Liver (tissue), 8 donors: ENCODE measurements at regions not wholly inside any gene's neighbourhood (a gene's known extent, or its start where the extent isn't known, plus 50 kb on each side); places are given as distances from the start of the nearest gene placed in this dataset.
"Not testable (repeated sequence)": the region's sequence is repeated elsewhere in the genome, so short reads cannot be mapped to it uniquely, and the experiment has no call there.

ENCODE experiments used
- DNase-seq: peaks from one replicate; pipeline ENCODE4 v3.0.0-alpha.2; 2017; ENCODE audit warnings: low spot score
- H3K27ac ChIP-seq, 2 donors: one replicate each; pipeline ENCODE4 v1.7.0; 2013; ENCODE audit warnings: inconsistent platforms in 2 of 2, low read length in 2 of 2, control low read depth in 1 of 2, low read depth in 1 of 2, mild to moderate bottlenecking in 1 of 2
- H3K27me3 ChIP-seq, 4 donors: one replicate each; pipeline versions ENCODE4 v1.6.1 to v1.7.0; 2013; ENCODE audit warnings: low read length in 3 of 4, inconsistent platforms in 1 of 4, mild to moderate bottlenecking in 1 of 4, moderate library complexity in 1 of 4; ENCODE audit not compliant: control insufficient read depth in 4 of 4, insufficient read depth in 4 of 4
- H3K36me3 ChIP-seq, 4 donors: one replicate each; pipeline versions ENCODE4 v1.6.1 to v1.7.0; 2013; ENCODE audit warnings: low read length in 3 of 4, mild to moderate bottlenecking in 3 of 4, low read depth in 1 of 4, moderate library complexity in 1 of 4; ENCODE audit not compliant: control insufficient read depth in 4 of 4, insufficient read depth in 3 of 4
- H3K4me1 ChIP-seq, 4 donors: one replicate each; pipeline versions ENCODE4 v1.6.1 to v1.7.0; 2013; ENCODE audit warnings: low read length in 3 of 4, mild to moderate bottlenecking in 3 of 4, moderate library complexity in 1 of 4; ENCODE audit not compliant: control insufficient read depth in 4 of 4, insufficient read depth in 4 of 4
- H3K4me3 ChIP-seq, 3 donors: one replicate each; pipeline versions ENCODE4 v1.6.1 to v1.7.0; 2013; ENCODE audit warnings: low read length in 3 of 3, control low read depth in 1 of 3, low read depth in 1 of 3, mild to moderate bottlenecking in 1 of 3
- H3K9ac ChIP-seq, 2 donors: one replicate each; pipeline ENCODE4 v1.7.0; 2013; ENCODE audit warnings: low read length in 2 of 2, mild to moderate bottlenecking in 2 of 2, moderate library complexity in 2 of 2, control low read depth in 1 of 2, low read depth in 1 of 2
- H3K9me3 ChIP-seq, 4 donors: one replicate each; pipeline versions ENCODE4 v1.6.1 to v1.7.0; 2013; ENCODE audit warnings: low read length in 3 of 4; ENCODE audit not compliant: control insufficient read depth in 4 of 4
- FOXA1 ChIP-seq: IDR thresholded peaks from 2 replicates; pipeline ENCODE4 v1.6.1; 2016; ENCODE audit warnings: antibody characterized with exemption
- FOXA2 ChIP-seq: IDR thresholded peaks from 2 replicates; pipeline ENCODE4 v1.6.1; 2016; ENCODE audit warnings: antibody characterized with exemption
- GABPA ChIP-seq, 2 donors: IDR thresholded peaks in 1 of 2; conservative IDR thresholded peaks in 1 of 2; 2 replicates each; pipeline ENCODE4 v1.6.1; 2016; ENCODE audit warnings: antibody characterized with exemption in 2 of 2, mild to moderate bottlenecking in 1 of 2, moderate library complexity in 1 of 2
- HNF4G ChIP-seq: IDR thresholded peaks from 2 replicates; pipeline ENCODE4 v1.6.1; 2016; ENCODE audit warnings: antibody characterized with exemption
- RAD21 ChIP-seq, 2 donors: IDR thresholded peaks; 2 replicates each; pipeline ENCODE4 v1.6.1; 2016; ENCODE audit warnings: antibody characterized with exemption in 2 of 2, mild to moderate bottlenecking in 2 of 2
- RXRA ChIP-seq, 2 donors: IDR thresholded peaks; 2 replicates each; pipeline ENCODE4 v1.6.1; 2017 to 2018; ENCODE audit warnings: antibody characterized with exemption in 2 of 2, mild to moderate bottlenecking in 1 of 2
- SP1 ChIP-seq: IDR thresholded peaks from 2 replicates; pipeline ENCODE4 v1.6.1; 2018; ENCODE audit warnings: antibody characterized with exemption, mild to moderate bottlenecking
- YY1 ChIP-seq: IDR thresholded peaks from 2 replicates; pipeline ENCODE4 v1.6.1; 2016; ENCODE audit warnings: antibody characterized with exemption, mild to moderate bottlenecking
- WGBS: extraction: QIAGEN DNeasy Blood & Tissue Kit; methylation state at CpG from one replicate; pipeline ENCODE4 v1.1.7; 2013; 5-methylcytosine and 5-hydroxymethylcytosine counted together
- TF ChIP-seq, protein P1 (sequence below): IDR thresholded peaks from 2 replicates; pipeline ENCODE4 v1.6.1; 2016; ENCODE audit warnings: antibody characterized with exemption
- TF ChIP-seq, protein P2 (sequence below): IDR thresholded peaks from 2 replicates; pipeline ENCODE4 v1.6.1; 2016; ENCODE audit warnings: antibody characterized with exemption, mild to moderate bottlenecking
- TF ChIP-seq, protein P3 (sequence below): fragments of 150-350 bp; IDR thresholded peaks from 2 replicates; pipeline ENCODE4 v1.5.1; 2017; ENCODE audit warnings: improper control_type of control experiment, low read depth, low read length; ENCODE audit not compliant: missing input control
- TF ChIP-seq, protein P4 (sequence below): IDR thresholded peaks from 2 replicates; pipeline ENCODE4 v1.6.1; 2016; ENCODE audit warnings: antibody characterized with exemption
- donor health status: healthy.
- donor health status: healthy.
- donor health status: healthy.
- donor health status: healthy.
- donor health status: healthy.

DNA sequence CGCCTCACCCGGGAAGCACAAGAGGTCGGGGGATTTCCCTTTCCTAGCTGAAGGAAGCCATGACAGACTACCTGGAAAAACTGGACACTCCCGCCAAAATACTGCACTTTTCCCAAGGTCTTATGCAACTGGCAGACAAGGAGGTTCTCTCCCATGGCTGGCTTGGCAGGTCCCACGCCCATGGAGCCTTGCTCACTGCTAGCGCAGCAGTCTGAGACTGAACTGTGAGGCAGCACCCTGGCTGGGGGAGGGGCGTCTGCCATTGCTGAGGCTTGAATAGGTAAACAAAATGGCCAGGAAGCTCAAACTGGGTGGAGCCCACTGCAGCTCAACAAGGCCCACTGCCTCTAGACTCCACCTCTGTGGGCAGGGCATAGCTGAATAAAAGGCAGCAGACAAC, 92.1 kb downstream of the C4BPA start:
- not testable (repeated sequence) for H3K27me3 ChIP-seq, DNase-seq, H3K4me3 ChIP-seq, H3K9me3 ChIP-seq, H3K27ac ChIP-seq, H3K9ac ChIP-seq, H3K4me1 ChIP-seq, H3K36me3 ChIP-seq
- 92% methylated on average over 7 of the region's 7 CpGs for WGBS

DNA sequence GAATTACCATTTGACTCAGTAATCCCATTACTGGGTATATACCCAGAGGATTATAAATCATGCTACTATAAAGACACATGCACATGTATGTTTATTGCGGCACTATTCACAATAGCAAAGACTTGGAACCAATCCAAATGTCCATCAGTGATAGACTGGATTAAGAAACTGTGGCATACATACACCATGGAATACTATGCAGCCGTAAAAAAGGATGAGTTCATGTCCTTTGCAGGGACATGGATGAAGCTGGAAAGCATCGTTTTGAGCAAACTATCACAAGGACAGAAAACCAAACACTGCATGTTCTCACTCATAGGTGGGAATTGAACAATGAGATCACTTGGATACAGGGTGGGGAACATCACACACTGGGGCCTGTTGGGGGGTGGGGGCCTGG, 97.5 kb downstream of the C4BPA start:
- WGBS = 91% methylated on average over 3 of the region's 3 CpGs
- H3K4me1 ChIP-seq, H3K9me3 ChIP-seq, DNase-seq, H3K27me3 ChIP-seq, H3K4me3 ChIP-seq, H3K9ac ChIP-seq, H3K27ac ChIP-seq, H3K36me3 ChIP-seq: not testable (repeated sequence)

DNA sequence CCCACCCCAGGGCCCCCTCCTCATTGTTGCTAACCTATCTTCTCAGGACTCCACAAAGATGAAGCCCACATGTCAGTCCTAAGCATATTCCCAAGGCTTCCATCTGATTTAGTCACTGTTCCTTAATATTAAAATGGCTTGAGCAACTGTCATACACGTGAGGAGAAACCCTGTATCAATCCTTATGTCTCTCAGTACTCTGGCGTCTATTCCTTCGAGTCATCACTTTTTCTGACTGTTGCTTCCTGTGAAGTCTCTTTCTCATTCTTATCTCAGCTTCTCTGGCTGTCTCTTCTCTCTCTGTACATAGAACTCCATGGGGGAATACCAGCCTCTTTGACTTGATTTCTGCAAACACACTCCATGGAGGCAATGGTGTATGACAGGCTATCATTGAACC, 98.4 kb downstream of the C4BPA start:
- no peak overlapping the region for H3K27ac ChIP-seq
- no peaks in the 10 kb centered on the region for H3K27me3 ChIP-seq
- no peak for DNase-seq
- no peaks in the 10 kb centered on the region for H3K36me3 ChIP-seq
- H3K9ac ChIP-seq = no peak overlapping the region
- no peaks in the 10 kb centered on the region for H3K4me1 ChIP-seq
- WGBS = 82% methylated on average over 3 of the region's 3 CpGs
- TF ChIP-seq FOXA1 (no peak), YY1 (no peak), SP1 (no peak)
- TF ChIP-seq, protein P1, sequence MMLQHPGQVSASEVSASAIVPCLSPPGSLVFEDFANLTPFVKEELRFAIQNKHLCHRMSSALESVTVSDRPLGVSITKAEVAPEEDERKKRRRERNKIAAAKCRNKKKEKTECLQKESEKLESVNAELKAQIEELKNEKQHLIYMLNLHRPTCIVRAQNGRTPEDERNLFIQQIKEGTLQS = no peak
- TF ChIP-seq, protein P2, sequence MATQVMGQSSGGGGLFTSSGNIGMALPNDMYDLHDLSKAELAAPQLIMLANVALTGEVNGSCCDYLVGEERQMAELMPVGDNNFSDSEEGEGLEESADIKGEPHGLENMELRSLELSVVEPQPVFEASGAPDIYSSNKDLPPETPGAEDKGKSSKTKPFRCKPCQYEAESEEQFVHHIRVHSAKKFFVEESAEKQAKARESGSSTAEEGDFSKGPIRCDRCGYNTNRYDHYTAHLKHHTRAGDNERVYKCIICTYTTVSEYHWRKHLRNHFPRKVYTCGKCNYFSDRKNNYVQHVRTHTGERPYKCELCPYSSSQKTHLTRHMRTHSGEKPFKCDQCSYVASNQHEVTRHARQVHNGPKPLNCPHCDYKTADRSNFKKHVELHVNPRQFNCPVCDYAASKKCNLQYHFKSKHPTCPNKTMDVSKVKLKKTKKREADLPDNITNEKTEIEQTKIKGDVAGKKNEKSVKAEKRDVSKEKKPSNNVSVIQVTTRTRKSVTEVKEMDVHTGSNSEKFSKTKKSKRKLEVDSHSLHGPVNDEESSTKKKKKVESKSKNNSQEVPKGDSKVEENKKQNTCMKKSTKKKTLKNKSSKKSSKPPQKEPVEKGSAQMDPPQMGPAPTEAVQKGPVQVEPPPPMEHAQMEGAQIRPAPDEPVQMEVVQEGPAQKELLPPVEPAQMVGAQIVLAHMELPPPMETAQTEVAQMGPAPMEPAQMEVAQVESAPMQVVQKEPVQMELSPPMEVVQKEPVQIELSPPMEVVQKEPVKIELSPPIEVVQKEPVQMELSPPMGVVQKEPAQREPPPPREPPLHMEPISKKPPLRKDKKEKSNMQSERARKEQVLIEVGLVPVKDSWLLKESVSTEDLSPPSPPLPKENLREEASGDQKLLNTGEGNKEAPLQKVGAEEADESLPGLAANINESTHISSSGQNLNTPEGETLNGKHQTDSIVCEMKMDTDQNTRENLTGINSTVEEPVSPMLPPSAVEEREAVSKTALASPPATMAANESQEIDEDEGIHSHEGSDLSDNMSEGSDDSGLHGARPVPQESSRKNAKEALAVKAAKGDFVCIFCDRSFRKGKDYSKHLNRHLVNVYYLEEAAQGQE = no peak
- H3K4me3 ChIP-seq = no peak overlapping the region
- H3K9me3 ChIP-seq = no peaks in the 10 kb centered on the region

DNA sequence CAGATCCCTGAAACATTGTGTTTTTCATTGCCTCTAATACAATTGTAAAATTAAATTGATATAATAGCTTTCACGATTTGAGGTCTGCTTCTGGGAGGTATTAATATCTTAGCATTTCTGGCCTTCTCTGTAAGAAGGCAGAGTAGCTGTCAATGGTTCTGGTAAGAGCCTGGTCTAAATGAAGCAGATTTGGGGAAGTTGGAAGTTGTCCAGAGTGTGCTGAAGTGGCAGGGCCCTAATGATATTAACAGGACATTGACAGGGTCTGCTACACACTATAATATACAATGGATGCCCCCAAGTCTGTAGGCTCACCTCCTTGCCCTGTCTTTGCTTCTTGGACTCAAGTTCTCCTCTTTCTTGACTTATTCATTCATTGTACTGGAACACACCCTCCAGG, 99.5 kb downstream of the C4BPA start:
- H3K36me3 ChIP-seq = no peaks in the 10 kb centered on the region
- H3K27ac ChIP-seq = no peak overlapping the region
- no peak overlapping the region for H3K4me3 ChIP-seq
- no peaks in the 10 kb centered on the region for H3K27me3 ChIP-seq
- H3K9ac ChIP-seq = no peak overlapping the region
- TF ChIP-seq RXRA (IDR thresholded peaks at IDR 0.05) (no peak), HNF4G (no peak), GABPA (IDR thresholded peaks at IDR 0.05 in 1 of 2, conservative IDR thresholded peaks at IDR 0.05 in 1 of 2) (no peak), RAD21 (IDR thresholded peaks at IDR 0.05) (no peak), FOXA2 (no peak), YY1 (no peak)
- TF ChIP-seq, protein P1 = no peak
- TF ChIP-seq, protein P3, sequence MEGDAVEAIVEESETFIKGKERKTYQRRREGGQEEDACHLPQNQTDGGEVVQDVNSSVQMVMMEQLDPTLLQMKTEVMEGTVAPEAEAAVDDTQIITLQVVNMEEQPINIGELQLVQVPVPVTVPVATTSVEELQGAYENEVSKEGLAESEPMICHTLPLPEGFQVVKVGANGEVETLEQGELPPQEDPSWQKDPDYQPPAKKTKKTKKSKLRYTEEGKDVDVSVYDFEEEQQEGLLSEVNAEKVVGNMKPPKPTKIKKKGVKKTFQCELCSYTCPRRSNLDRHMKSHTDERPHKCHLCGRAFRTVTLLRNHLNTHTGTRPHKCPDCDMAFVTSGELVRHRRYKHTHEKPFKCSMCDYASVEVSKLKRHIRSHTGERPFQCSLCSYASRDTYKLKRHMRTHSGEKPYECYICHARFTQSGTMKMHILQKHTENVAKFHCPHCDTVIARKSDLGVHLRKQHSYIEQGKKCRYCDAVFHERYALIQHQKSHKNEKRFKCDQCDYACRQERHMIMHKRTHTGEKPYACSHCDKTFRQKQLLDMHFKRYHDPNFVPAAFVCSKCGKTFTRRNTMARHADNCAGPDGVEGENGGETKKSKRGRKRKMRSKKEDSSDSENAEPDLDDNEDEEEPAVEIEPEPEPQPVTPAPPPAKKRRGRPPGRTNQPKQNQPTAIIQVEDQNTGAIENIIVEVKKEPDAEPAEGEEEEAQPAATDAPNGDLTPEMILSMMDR = no peak
- TF ChIP-seq, protein P2 = no peak
- TF ChIP-seq, protein P4, sequence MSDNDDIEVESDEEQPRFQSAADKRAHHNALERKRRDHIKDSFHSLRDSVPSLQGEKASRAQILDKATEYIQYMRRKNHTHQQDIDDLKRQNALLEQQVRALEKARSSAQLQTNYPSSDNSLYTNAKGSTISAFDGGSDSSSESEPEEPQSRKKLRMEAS = no peak
- no peaks in the 10 kb centered on the region for H3K9me3 ChIP-seq
- 90% methylated on average over 1 of the region's 1 CpG for WGBS
- no peak for DNase-seq
- H3K4me1 ChIP-seq = no peaks in the 10 kb centered on the region
